ENCODE measurements at regions not wholly inside any gene's neighbourhood (a gene's known extent, or its start where the extent isn't known, plus 50 kb on each side); places are given as distances from the start of the nearest gene placed in this dataset.

GRCh38 chr6:68333442-68333841, 301.6 kb upstream of the ADGRB3 start:
- no peaks in the 10 kb centered on the region for H3K27me3 ChIP-seq (ENCODE audit: control insufficient read depth, insufficient read depth, low read length)
- H3K36me3 ChIP-seq (ENCODE audit: control insufficient read depth, insufficient read depth, low read length), result no peaks in the 10 kb centered on the region
- H3K9ac ChIP-seq, result no peak overlapping the region
- H3K4me3 ChIP-seq (ENCODE audit: low read depth, low read length), result no peak overlapping the region
- H3K4me1 ChIP-seq, result no peaks in the 10 kb centered on the region
- no peaks in the 10 kb centered on the region for H3K79me2 ChIP-seq
- H3K9me3 ChIP-seq (ENCODE audit: control insufficient read depth, low read length), result no peaks in the 10 kb centered on the region
- no peak overlapping the region for H2AFZ ChIP-seq
- H3K4me2 ChIP-seq (ENCODE audit: low read length), result no peak overlapping the region
- TF ChIP-seq CTCF (IDR thresholded peaks at IDR 0.05), result no peak
- H3K27ac ChIP-seq, result no peak overlapping the region

- no peaks in the 10 kb centered on the region for H3K9me3 ChIP-seq (ENCODE audit: control insufficient read depth, low read length)
- no peak for TF ChIP-seq CTCF (IDR thresholded peaks at IDR 0.05)
- H3K27me3 ChIP-seq (ENCODE audit: control insufficient read depth, insufficient read depth, low read length), result no peaks in the 10 kb centered on the region
- no peaks in the 10 kb centered on the region for H3K4me1 ChIP-seq
- H2AFZ ChIP-seq, result no peak overlapping the region
- no peak overlapping the region for H3K4me3 ChIP-seq (ENCODE audit: low read depth, low read length)
- H3K9ac ChIP-seq, result no peak overlapping the region
- no peak overlapping the region for H3K4me2 ChIP-seq (ENCODE audit: low read length)
- no peak overlapping the region for H3K27ac ChIP-seq
- H3K79me2 ChIP-seq, result no peaks in the 10 kb centered on the region
- H3K36me3 ChIP-seq (ENCODE audit: control insufficient read depth, insufficient read depth, low read length), result no peaks in the 10 kb centered on the region
Observed at GRCh38 chr6:68328156-68328555, 306.9 kb upstream of the ADGRB3 start.

GRCh38 chr6:68326762-68327161, 308.3 kb upstream of the ADGRB3 start:
- Histone ChIP-seq H3K9ac (no peak overlapping the region), H3K27ac (no peak overlapping the region), H3K27me3 (ENCODE audit: control insufficient read depth, insufficient read depth, low read length) (no peaks in the 10 kb centered on the region), H3K9me3 (ENCODE audit: control insufficient read depth, low read length) (no peaks in the 10 kb centered on the region), H3K4me1 (no peaks in the 10 kb centered on the region), H3K4me3 (ENCODE audit: low read depth, low read length) (no peak overlapping the region), H3K79me2 (no peaks in the 10 kb centered on the region), H3K4me2 (ENCODE audit: low read length) (no peak overlapping the region), H2AFZ (no peak overlapping the region), H3K36me3 (ENCODE audit: control insufficient read depth, insufficient read depth, low read length) (no peaks in the 10 kb centered on the region)
- no peak for TF ChIP-seq CTCF (IDR thresholded peaks at IDR 0.05)

- H2AFZ ChIP-seq, result no peak overlapping the region
- no peaks in the 10 kb centered on the region for H3K27me3 ChIP-seq (ENCODE audit: control insufficient read depth, insufficient read depth, low read length)
- no peak overlapping the region for H3K27ac ChIP-seq
- no peak for TF ChIP-seq CTCF (IDR thresholded peaks at IDR 0.05)
- H3K4me3 ChIP-seq (ENCODE audit: low read depth, low read length), result no peak overlapping the region
- H3K79me2 ChIP-seq, result no peaks in the 10 kb centered on the region
- H3K9me3 ChIP-seq (ENCODE audit: control insufficient read depth, low read length), result no peaks in the 10 kb centered on the region
- no peaks in the 10 kb centered on the region for H3K36me3 ChIP-seq (ENCODE audit: control insufficient read depth, insufficient read depth, low read length)
- no peak overlapping the region for H3K9ac ChIP-seq
- H3K4me2 ChIP-seq (ENCODE audit: low read length), result no peak overlapping the region
- H3K4me1 ChIP-seq, result no peaks in the 10 kb centered on the region
Observed at GRCh38 chr6:68317366-68317765, 317.7 kb upstream of the ADGRB3 start.

GRCh38 chr6:68313911-68314310, 321.2 kb upstream of the ADGRB3 start:
- Histone ChIP-seq H3K27me3 (ENCODE audit: control insufficient read depth, insufficient read depth, low read length) (no peaks in the 10 kb centered on the region), H3K4me2 (ENCODE audit: low read length) (no peak overlapping the region), H3K9ac (no peak overlapping the region), H3K79me2 (no peaks in the 10 kb centered on the region), H3K27ac (no peak overlapping the region), H3K4me3 (ENCODE audit: low read depth, low read length) (no peak overlapping the region), H2AFZ (no peak overlapping the region), H3K9me3 (ENCODE audit: control insufficient read depth, low read length) (no peaks in the 10 kb centered on the region), H3K36me3 (ENCODE audit: control insufficient read depth, insufficient read depth, low read length) (no peaks in the 10 kb centered on the region), H3K4me1 (no peaks in the 10 kb centered on the region)
- no peak for TF ChIP-seq CTCF (IDR thresholded peaks at IDR 0.05)
